Sigmoid colon (tissue), 4 donors: ENCODE measurements at regions not wholly inside any gene's neighbourhood (a gene's known extent, or its start where the extent isn't known, plus 50 kb on each side); places are given as distances from the start of the nearest gene placed in this dataset.

ENCODE experiments used
- CTCF ChIP-seq, 4 experiments: fragments of 450-650 bp in 3 of 4; fragments of 200-600 bp in 1 of 4; IDR thresholded peaks; one replicate each; pipeline ENCODE4 v1.5.1; 2016 to 2019; ENCODE audit warnings: antibody characterized with exemption in 4 of 4, mild to moderate bottlenecking in 3 of 4, moderate library complexity in 2 of 4
- EP300 ChIP-seq, 4 donors: sonication (generic); formaldehyde crosslinking; IDR thresholded peaks; one replicate each; pipeline ENCODE4 v1.6.1; 2017; ENCODE audit warnings: antibody characterized with exemption in 4 of 4
- POLR2A ChIP-seq, 2 donors: fragments of 450-650 bp; IDR thresholded peaks; one replicate each; pipeline ENCODE4 v1.6.1; 2016; ENCODE audit warnings: antibody characterized with exemption in 2 of 2, mild to moderate bottlenecking in 2 of 2, moderate library complexity in 2 of 2
- POLR2AphosphoS5 ChIP-seq, 4 donors: sonication (generic); formaldehyde crosslinking; IDR thresholded peaks; one replicate each; pipeline ENCODE4 v1.6.1; 2017; ENCODE audit warnings: antibody characterized with exemption in 4 of 4

GRCh38 chr10:52409928-52410327 is 95.8 kb downstream of the DKK1 start:
- TF ChIP-seq CTCF (IDR thresholded peaks at IDR 0.05): no peak
- TF ChIP-seq POLR2A (IDR thresholded peaks at IDR 0.05): no peak
- no peak for TF ChIP-seq EP300 (IDR thresholded peaks at IDR 0.05)
- no peak for TF ChIP-seq POLR2AphosphoS5 (IDR thresholded peaks at IDR 0.05)
